ENCODE measurements at regions not wholly inside any gene's neighbourhood (a gene's known extent, or its start where the extent isn't known, plus 50 kb on each side); places are given as distances from the start of the nearest gene placed in this dataset.

DNA sequence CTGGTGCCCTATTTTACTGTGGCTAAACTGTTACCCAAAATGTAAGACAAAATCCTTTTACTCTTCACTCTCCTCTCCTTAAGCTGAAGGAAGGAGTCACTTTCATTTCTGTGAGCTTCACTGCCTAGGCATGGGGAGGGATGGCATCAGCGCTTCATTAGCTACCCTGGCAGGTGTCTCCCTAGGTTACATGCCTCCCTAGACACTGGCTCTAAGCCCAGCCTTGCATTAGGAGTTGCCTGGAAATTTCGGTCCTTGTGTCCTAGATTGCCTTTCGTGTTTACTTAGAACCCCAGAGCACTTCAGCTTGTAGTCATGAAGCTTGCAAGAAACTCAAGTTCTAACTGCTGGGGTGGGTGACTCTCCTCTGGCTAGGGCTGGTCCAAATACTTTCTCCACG lies 520.5 kb upstream of the STXBP6 start:
- Histone ChIP-seq H3K4me1 (no peaks in the 10 kb centered on the region), H3K9me3 (peaks cover 0 to 10% (median 0%) of the 10 kb centered on the region in 4 donors), H3K4me3 (no peak overlapping the region), H3K27me3 (no peaks in the 10 kb centered on the region), H3K36me3 (no peaks in the 10 kb centered on the region), H3K27ac (no peak overlapping the region)
- WGBS, 2 donors: 77 to 87% methylated on average over 4 of the region's 4 CpGs
- DNase-seq (ENCODE audit: low spot score in 2 of 2): no peak
- no peak for TF ChIP-seq POLR2A (IDR thresholded peaks at IDR 0.05)
- no peak for TF ChIP-seq EP300 (IDR thresholded peaks at IDR 0.05)
- TF ChIP-seq CTCF (IDR thresholded peaks at IDR 0.05): no peak

DNA sequence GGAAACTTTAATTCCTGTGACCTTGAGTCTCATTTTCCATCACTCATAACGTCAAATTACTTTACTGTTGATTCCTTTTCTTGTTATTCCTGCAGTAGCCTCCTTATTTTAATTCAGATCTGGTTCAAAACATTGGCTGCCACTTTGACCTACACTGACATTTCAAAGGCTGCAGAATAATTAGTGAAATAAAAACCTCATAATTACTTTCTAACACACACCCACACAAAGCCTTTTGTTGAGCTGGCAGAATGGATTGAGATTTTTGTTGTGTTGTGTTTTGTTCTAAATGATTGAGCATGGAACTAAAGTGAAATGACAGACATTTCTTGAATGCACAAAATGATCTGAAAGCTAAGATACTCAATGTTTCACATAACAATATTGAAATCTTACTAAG lies 507.5 kb upstream of the STXBP6 start:
- H3K9me3 ChIP-seq: no peaks in the 10 kb centered on the region
- H3K36me3 ChIP-seq: no peaks in the 10 kb centered on the region
- H3K27ac ChIP-seq: no peak overlapping the region
- H3K4me3 ChIP-seq: no peak overlapping the region
- DNase-seq (ENCODE audit: low spot score in 2 of 2): no peak
- 6 to 7% methylated on average over 1 of the region's 1 CpG for WGBS, 2 donors
- TF ChIP-seq POLR2A (IDR thresholded peaks at IDR 0.05): no peak
- TF ChIP-seq CTCF (IDR thresholded peaks at IDR 0.05): no peak
- no peak for TF ChIP-seq EP300 (IDR thresholded peaks at IDR 0.05)
- no peaks in the 10 kb centered on the region for H3K4me1 ChIP-seq
- H3K27me3 ChIP-seq: no peaks in the 10 kb centered on the region

- Histone ChIP-seq H3K36me3 (no peaks in the 10 kb centered on the region), H3K9me3 (no peaks in the 10 kb centered on the region), H3K4me3 (no peak overlapping the region), H3K27me3 (no peaks in the 10 kb centered on the region), H3K27ac (no peak overlapping the region), H3K4me1 (no peaks in the 10 kb centered on the region)
- WGBS, 2 donors: 38 to 75% methylated on average over 2 of the region's 2 CpGs
- TF ChIP-seq POLR2A (IDR thresholded peaks at IDR 0.05) (no peak), CTCF (IDR thresholded peaks at IDR 0.05) (no peak)
- DNase-seq (ENCODE audit: low spot score in 2 of 2): no peak
Measured at GRCh38 chr14:25552826-25553225, 502.9 kb upstream of the STXBP6 start.

DNA sequence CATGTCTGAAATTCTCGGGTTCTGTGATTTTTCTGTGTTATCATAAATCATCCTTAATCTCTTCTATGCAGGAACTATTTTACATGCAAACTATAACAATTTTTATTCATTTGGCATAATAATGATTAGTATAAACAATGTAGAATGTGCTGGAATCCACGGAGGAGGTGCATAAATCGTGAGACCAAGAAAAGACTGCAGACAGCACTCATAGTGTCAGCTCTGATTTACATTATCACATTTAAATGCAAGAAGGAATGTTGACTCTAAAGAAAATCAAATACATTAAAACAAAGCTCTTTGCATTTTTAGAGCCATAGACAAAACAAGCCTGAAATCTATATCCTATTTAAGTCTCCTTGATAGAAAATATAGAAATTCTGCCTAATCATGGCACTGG lies 501.7 kb upstream of the STXBP6 start:
- no peaks in the 10 kb centered on the region for H3K36me3 ChIP-seq
- no peak for TF ChIP-seq EP300 (IDR thresholded peaks at IDR 0.05)
- no peak for TF ChIP-seq POLR2A (IDR thresholded peaks at IDR 0.05)
- no peaks in the 10 kb centered on the region for H3K4me1 ChIP-seq
- WGBS, 2 donors: 51 to 52% methylated on average over 3 of the region's 3 CpGs
- no peak overlapping the region for H3K27ac ChIP-seq
- no peak for DNase-seq (ENCODE audit: low spot score in 2 of 2)
- no peaks in the 10 kb centered on the region for H3K9me3 ChIP-seq
- no peak overlapping the region for H3K4me3 ChIP-seq
- no peaks in the 10 kb centered on the region for H3K27me3 ChIP-seq

DNA sequence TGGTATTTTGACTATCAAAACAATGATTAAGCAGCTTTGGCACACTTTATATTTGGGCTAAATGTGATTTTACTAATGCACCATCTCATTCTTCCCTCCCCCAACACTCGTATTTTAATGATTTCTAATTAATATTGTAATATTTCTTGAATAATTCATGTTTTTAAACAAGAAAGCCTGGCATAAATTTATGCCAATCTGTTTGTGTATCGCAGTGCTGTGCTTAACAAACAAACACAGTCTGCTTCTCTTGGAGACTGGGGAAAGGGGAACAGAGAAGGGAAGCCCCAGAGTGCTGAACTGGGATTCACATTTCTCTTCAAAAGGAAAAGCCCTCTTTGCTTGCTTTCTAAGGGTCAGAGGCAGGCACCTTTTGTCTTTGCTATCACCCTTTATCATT lies 496.9 kb upstream of the STXBP6 start:
- Histone ChIP-seq H3K4me3 (no peak overlapping the region), H3K4me1 (no peaks in the 10 kb centered on the region), H3K36me3 (no peaks in the 10 kb centered on the region), H3K27ac (no peak overlapping the region), H3K27me3 (no peaks in the 10 kb centered on the region), H3K9me3 (no peaks in the 10 kb centered on the region)
- TF ChIP-seq EP300 (IDR thresholded peaks at IDR 0.05): no peak
- no peak for TF ChIP-seq POLR2A (IDR thresholded peaks at IDR 0.05)
- no peak for TF ChIP-seq CTCF (IDR thresholded peaks at IDR 0.05)
- WGBS, 2 donors: 77 to 84% methylated on average over 2 of the region's 2 CpGs
- DNase-seq (ENCODE audit: low spot score in 2 of 2): no peak

DNA sequence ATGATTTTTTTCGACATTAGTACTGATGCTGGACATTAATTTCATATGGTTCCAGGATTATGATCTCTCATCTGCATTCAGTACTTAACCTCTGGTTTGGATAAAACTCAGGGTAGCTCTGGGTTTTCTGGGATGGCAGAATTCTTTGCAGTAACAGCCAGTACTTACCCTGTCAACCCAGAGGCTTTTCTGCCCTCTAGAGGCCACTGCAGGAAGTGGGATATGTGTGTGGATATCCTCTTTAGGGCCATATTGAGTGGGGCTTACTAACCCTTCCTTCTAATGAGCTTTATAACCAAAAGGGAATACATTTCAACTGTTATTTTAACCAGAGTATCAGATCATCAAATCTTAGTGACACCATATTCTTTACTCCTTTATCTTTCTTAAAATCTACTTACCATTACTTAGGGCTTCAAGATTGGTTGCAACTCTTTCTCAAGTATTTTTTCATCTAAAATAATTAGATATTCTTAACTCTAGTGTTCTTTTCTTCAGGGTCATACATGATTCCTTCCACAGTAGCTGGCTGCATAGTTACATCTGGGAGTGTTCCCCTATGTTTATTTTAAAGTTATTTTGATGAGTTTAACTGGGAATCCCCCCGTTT lies 488.0 kb upstream of the STXBP6 start:
- Histone ChIP-seq H3K4me3 (no peak overlapping the region), H3K36me3 (no peaks in the 10 kb centered on the region), H3K9me3 (no peaks in the 10 kb centered on the region), H3K27ac (no peak overlapping the region), H3K27me3 (no peaks in the 10 kb centered on the region), H3K4me1 (no peaks in the 10 kb centered on the region)
- TF ChIP-seq CTCF (IDR thresholded peaks at IDR 0.05) (no peak), EP300 (IDR thresholded peaks at IDR 0.05) (no peak), POLR2A (IDR thresholded peaks at IDR 0.05) (no peak)
- WGBS, 2 donors: 53 to 59% methylated on average over 2 of the region's 2 CpGs
- no peak for DNase-seq (ENCODE audit: low spot score in 2 of 2)

Measured in tibial nerve (tissue), 4 donors.